Neural progenitor cell (in vitro differentiated cells): ENCODE measurements at regions not wholly inside any gene's neighbourhood (a gene's known extent, or its start where the extent isn't known, plus 50 kb on each side); places are given as distances from the start of the nearest gene placed in this dataset.

Experiments
- DNase-seq: peaks from one replicate; pipeline ENCODE4 v3.0.0-alpha.2; 2016; ENCODE audit warnings: low spot score
- H2AFZ ChIP-seq: fragments of 200-600 bp; sonication (generic); replicated peaks from 2 replicates; pipeline ENCODE4 v1.6.1; 2016; ENCODE audit warnings: antibody characterized with exemption
- H3F3A ChIP-seq: fragments of 200-600 bp; sonication (generic); 2 replicates; pipeline ENCODE4 v1.6.1; 2016; ENCODE audit warnings: antibody characterized with exemption, low read depth
- H3K27ac ChIP-seq: fragments of 200-600 bp; sonication (generic); 2 replicates; pipeline ENCODE4 v1.5.1; 2016; ENCODE audit warnings: mild to moderate bottlenecking
- H3K27me3 ChIP-seq: fragments of 200-600 bp; sonication (generic); 2 replicates; pipeline ENCODE4 v1.6.1; 2016; ENCODE audit warnings: mild to moderate bottlenecking, moderate library complexity
- H3K36me3 ChIP-seq: fragments of 200-600 bp; sonication (generic); 2 replicates; pipeline ENCODE4 v1.5.1; 2016
- H3K4me1 ChIP-seq: fragments of 200-600 bp; sonication (generic); 2 replicates; pipeline ENCODE4 v1.6.1; 2016; ENCODE audit warnings: mixed run types
- H3K4me2 ChIP-seq: fragments of 200-600 bp; sonication (generic); 2 replicates; pipeline ENCODE4 v1.6.1; 2016
- H3K4me3 ChIP-seq: fragments of 200-600 bp; sonication (generic); 2 replicates; pipeline ENCODE4 v1.5.1; 2016
- H3K79me2 ChIP-seq: fragments of 200-600 bp; sonication (generic); 2 replicates; pipeline ENCODE4 v1.6.1; 2016; ENCODE audit warnings: low read depth
- H3K9ac ChIP-seq: fragments of 200-600 bp; sonication (generic); 2 replicates; pipeline ENCODE4 v1.6.1; 2016
- H3K9me3 ChIP-seq: fragments of 200-600 bp; sonication (generic); 2 replicates; pipeline ENCODE4 v1.5.1; 2016; ENCODE audit warnings: low read depth
- H4K20me1 ChIP-seq: fragments of 200-600 bp; sonication (generic); 2 replicates; pipeline ENCODE4 v1.6.1; 2016; ENCODE audit warnings: low read depth
- H3K27ac Mint-ChIP-seq: 3 replicates; pipeline ENCODE4 v1.8.0; 2021; ENCODE audit warnings: mixed read lengths
- H3K27me3 Mint-ChIP-seq: 2 replicates; pipeline ENCODE4 v1.8.0; 2022; ENCODE audit warnings: low read depth, mild to moderate bottlenecking, inconsistent platforms, moderate library complexity, mixed read lengths; ENCODE audit not compliant: insufficient read depth
- H3K36me3 Mint-ChIP-seq: 3 replicates; pipeline ENCODE4 v1.8.0; 2021; ENCODE audit warnings: mixed read lengths
- H3K4me1 Mint-ChIP-seq: 3 replicates; pipeline ENCODE4 v1.8.0; 2021; ENCODE audit warnings: mixed read lengths
- H3K4me3 Mint-ChIP-seq: 3 replicates; pipeline ENCODE4 v1.8.0; 2021; ENCODE audit warnings: mild to moderate bottlenecking, moderate library complexity, mixed read lengths
- H3K9me3 Mint-ChIP-seq: 3 replicates; pipeline ENCODE4 v1.8.0; 2020; ENCODE audit warnings: mixed read lengths
- CTCF ChIP-seq: fragments of 200-600 bp; sonication (generic); IDR thresholded peaks from 2 replicates; pipeline ENCODE4 v1.5.1; 2017; ENCODE audit warnings: antibody characterized with exemption, mild to moderate bottlenecking
- EZH2 ChIP-seq: fragments of 200-600 bp; sonication (generic); IDR thresholded peaks from 2 replicates; pipeline ENCODE4 v1.6.1; 2017; ENCODE audit warnings: antibody characterized with exemption, mild to moderate bottlenecking, moderate library complexity
- EZH2phosphoT487 ChIP-seq: fragments of 200-600 bp; sonication (generic); IDR thresholded peaks from 2 replicates; pipeline ENCODE4 v1.6.1; 2017; ENCODE audit warnings: antibody characterized with exemption

- Histone ChIP-seq H3K4me3 (no peak overlapping the region), H3K4me2 (no peak overlapping the region), H3K27me3 (no peaks in the 10 kb centered on the region), H3F3A (no peaks in the 10 kb centered on the region), H3K36me3 (no peaks in the 10 kb centered on the region), H4K20me1 (no peaks in the 10 kb centered on the region), H3K79me2 (no peaks in the 10 kb centered on the region), H2AFZ (no peak overlapping the region), H3K9ac (no peak overlapping the region), H3K9me3 (no peaks in the 10 kb centered on the region), H3K27ac (no peak overlapping the region), H3K4me1 (no peaks in the 10 kb centered on the region)
- peak; percentile 62 for TF ChIP-seq CTCF
- no peak for TF ChIP-seq EZH2phosphoT487
- DNase-seq = peak; percentile 66
- Mint-ChIP-seq H3K4me1 (no peaks in the 10 kb centered on the region), H3K36me3 (no peaks in the 10 kb centered on the region), H3K27ac (no peak overlapping the region), H3K4me3 (no peak overlapping the region), H3K9me3 (no peaks in the 10 kb centered on the region), H3K27me3 (peaks cover 4% of the 10 kb centered on the region)
Measured at GRCh38 chr4:18536428-18536827, 514.9 kb upstream of the LCORL start.

- H3K4me2 ChIP-seq = no peak overlapping the region
- no peak for TF ChIP-seq EZH2
- TF ChIP-seq EZH2phosphoT487 = no peak
- TF ChIP-seq CTCF = no peak
- H3K27me3 ChIP-seq = no peaks in the 10 kb centered on the region
- Mint-ChIP-seq H3K27me3 (peaks cover 4% of the 10 kb centered on the region), H3K4me1 (no peaks in the 10 kb centered on the region), H3K4me3 (no peak overlapping the region), H3K27ac (no peak overlapping the region), H3K36me3 (no peaks in the 10 kb centered on the region), H3K9me3 (no peaks in the 10 kb centered on the region)
- H3K9ac ChIP-seq = no peak overlapping the region
- no peaks in the 10 kb centered on the region for H3K79me2 ChIP-seq
- no peaks in the 10 kb centered on the region for H3K36me3 ChIP-seq
- no peak overlapping the region for H3K27ac ChIP-seq
- no peak for DNase-seq
- no peak overlapping the region for H3K4me3 ChIP-seq
- H2AFZ ChIP-seq = no peak overlapping the region
- no peaks in the 10 kb centered on the region for H3K9me3 ChIP-seq
- H4K20me1 ChIP-seq = no peaks in the 10 kb centered on the region
- H3F3A ChIP-seq = no peaks in the 10 kb centered on the region
- H3K4me1 ChIP-seq = no peaks in the 10 kb centered on the region
Measured at GRCh38 chr4:18535948-18536347, 514.4 kb upstream of the LCORL start.

GRCh38 chr4:18533262-18533775, 511.8 kb upstream of the LCORL start:
- no peaks in the 10 kb centered on the region for H3K27me3 ChIP-seq
- DNase-seq = no peak
- Mint-ChIP-seq H3K4me1 (no peaks in the 10 kb centered on the region), H3K36me3 (no peaks in the 10 kb centered on the region), H3K27ac (no peak overlapping the region), H3K4me3 (no peak overlapping the region), H3K27me3 (peaks cover 4% of the 10 kb centered on the region), H3K9me3 (no peaks in the 10 kb centered on the region)
- no peaks in the 10 kb centered on the region for H3K36me3 ChIP-seq
- H3K9ac ChIP-seq = no peak overlapping the region
- no peak overlapping the region for H3K27ac ChIP-seq
- no peaks in the 10 kb centered on the region for H3K9me3 ChIP-seq
- no peak overlapping the region for H3K4me2 ChIP-seq
- H2AFZ ChIP-seq = no peak overlapping the region
- H3K4me3 ChIP-seq = no peak overlapping the region
- no peaks in the 10 kb centered on the region for H3F3A ChIP-seq
- no peaks in the 10 kb centered on the region for H3K79me2 ChIP-seq
- TF ChIP-seq CTCF = no peak
- TF ChIP-seq EZH2 = no peak
- TF ChIP-seq EZH2phosphoT487 = no peak
- no peaks in the 10 kb centered on the region for H4K20me1 ChIP-seq
- H3K4me1 ChIP-seq = no peaks in the 10 kb centered on the region
